ENCODE measurements at regions not wholly inside any gene's neighbourhood (a gene's known extent, or its start where the extent isn't known, plus 50 kb on each side); places are given as distances from the start of the nearest gene placed in this dataset.

DNA sequence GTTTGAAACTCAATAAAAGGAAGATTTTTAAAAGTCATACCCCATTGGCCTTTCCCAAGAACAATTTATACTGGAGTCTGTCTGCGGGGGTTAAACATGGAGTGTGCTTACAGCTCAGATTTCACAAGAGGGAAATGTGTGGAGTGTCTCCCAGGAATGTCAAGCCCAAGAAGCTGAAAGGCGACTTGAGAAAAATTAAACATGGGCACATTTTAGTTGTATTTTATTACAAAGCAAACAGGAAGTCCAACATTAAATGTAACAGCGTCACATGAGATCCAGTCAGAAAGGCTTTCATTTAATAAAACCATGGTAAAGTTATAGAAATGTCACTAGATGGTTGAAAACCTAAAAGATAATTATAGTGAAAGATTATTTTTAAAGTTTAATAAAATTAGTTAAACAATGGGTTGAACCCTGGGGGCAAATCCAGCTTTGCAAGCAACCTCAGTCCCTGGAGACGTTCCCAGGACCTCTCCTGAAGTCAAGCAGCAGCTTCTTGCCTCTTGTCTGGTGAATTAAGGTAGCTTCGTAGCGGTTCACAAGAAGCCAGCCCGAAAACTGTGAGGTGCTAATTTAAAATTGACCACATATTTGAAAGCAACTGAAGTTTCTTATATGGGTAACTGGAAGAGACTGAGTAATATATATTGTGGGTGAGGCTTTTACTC lies 168.4 kb upstream of the EDNRA start (continued):
- no peak for TF ChIP-seq KLF13 (tag; IDR thresholded peaks at IDR 0.05; ENCODE audit: borderline replicate concordance, low read depth)
- TF ChIP-seq, protein P1, sequence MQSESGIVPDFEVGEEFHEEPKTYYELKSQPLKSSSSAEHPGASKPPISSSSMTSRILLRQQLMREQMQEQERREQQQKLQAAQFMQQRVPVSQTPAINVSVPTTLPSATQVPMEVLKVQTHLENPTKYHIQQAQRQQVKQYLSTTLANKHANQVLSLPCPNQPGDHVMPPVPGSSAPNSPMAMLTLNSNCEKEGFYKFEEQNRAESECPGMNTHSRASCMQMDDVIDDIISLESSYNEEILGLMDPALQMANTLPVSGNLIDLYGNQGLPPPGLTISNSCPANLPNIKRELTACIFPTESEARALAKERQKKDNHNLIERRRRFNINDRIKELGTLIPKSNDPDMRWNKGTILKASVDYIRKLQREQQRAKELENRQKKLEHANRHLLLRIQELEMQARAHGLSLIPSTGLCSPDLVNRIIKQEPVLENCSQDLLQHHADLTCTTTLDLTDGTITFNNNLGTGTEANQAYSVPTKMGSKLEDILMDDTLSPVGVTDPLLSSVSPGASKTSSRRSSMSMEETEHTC (IDR thresholded peaks at IDR 0.05) = no peak

DNA sequence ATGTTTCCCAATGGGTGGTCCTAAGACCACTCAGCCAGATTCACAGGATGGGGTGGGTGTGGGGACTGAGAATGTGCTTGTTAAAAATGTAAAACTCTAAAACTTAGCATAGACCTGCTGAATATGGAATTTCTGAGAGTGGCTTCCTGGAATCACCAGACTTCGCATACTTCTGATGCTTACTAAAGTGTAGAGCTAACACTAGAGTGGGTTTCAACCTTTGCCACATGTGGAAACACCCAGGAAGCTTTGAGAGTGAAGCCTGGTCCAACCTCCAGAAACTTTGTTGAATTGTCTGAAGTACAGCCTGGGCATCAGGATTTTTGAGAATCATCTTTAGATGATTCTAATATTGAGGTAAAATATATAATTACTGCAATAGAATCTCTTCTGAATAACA lies 167.8 kb upstream of the EDNRA start:
- Histone ChIP-seq H3K4me2 (ENCODE audit: insufficient read depth, low read length) (no peak overlapping the region), H3K9me1 (ENCODE audit: control insufficient read depth, insufficient read depth, low read length) (no peaks in the 10 kb centered on the region), H3K9ac (ENCODE audit: insufficient read depth in 1 of 2, low read depth in 2 of 2, low read length in 2 of 2) (no peak overlapping the region), H3K4me3 (no peak overlapping the region), H3K4me1 (replicated peaks in 1 of 2; ENCODE audit: control insufficient read depth in 2 of 2, insufficient read depth in 2 of 2, low read length in 2 of 2) (no peaks in the 10 kb centered on the region), H3K27me3 (ENCODE audit: control insufficient read depth in 2 of 2, insufficient read depth in 2 of 2, low read length in 2 of 2) (no peaks in the 10 kb centered on the region), H3K79me2 (ENCODE audit: control insufficient read depth, insufficient read depth, low read length) (no peaks in the 10 kb centered on the region), H3K9me3 (replicated peaks; ENCODE audit: control insufficient read depth, insufficient read depth, low read depth, low read length) (no peaks in the 10 kb centered on the region), H4K20me1 (replicated peaks; ENCODE audit: control insufficient read depth, insufficient read depth, low read length) (no peaks in the 10 kb centered on the region), H3K36me3 (ENCODE audit: control insufficient read depth, insufficient read depth, low read length) (no peaks in the 10 kb centered on the region), H2AFZ (ENCODE audit: low read depth, low read length) (no peak overlapping the region), H3K27ac (ENCODE audit: extremely low read depth, low read depth, low read length) (no peak overlapping the region)
- CTCF ChIA-PET (ENCODE audit: low intra/inter-chr PET ratio) = no interaction called here
- TF ChIP-seq ZBTB7A (IDR thresholded peaks at IDR 0.05; ENCODE audit: borderline replicate concordance, control insufficient read depth, low read depth, low read length) (no peak), ZC3H11A (IDR thresholded peaks at IDR 0.05; ENCODE audit: low read depth, low read length) (no peak), TAL1 (IDR thresholded peaks at IDR 0.05) (no peak), MEIS2 (IDR thresholded peaks at IDR 0.05; ENCODE audit: partially characterized antibody) (no peak), ZNF217 (CRISPR knock-in tag; IDR thresholded peaks at IDR 0.05) (no peak), NCOR1 (IDR thresholded peaks at IDR 0.05) (no peak), RBM14 (IDR thresholded peaks at IDR 0.05; ENCODE audit: borderline replicate concordance, insufficient read depth, low read depth, low read length) (no peak), TGIF2 (CRISPR knock-in tag; IDR thresholded peaks at IDR 0.05) (no peak), TAF9B (IDR thresholded peaks at IDR 0.05; ENCODE audit: partially characterized antibody) (no peak), PHB2 (IDR thresholded peaks at IDR 0.05; ENCODE audit: low read depth) (no peak)
- TF ChIP-seq, protein P2, sequence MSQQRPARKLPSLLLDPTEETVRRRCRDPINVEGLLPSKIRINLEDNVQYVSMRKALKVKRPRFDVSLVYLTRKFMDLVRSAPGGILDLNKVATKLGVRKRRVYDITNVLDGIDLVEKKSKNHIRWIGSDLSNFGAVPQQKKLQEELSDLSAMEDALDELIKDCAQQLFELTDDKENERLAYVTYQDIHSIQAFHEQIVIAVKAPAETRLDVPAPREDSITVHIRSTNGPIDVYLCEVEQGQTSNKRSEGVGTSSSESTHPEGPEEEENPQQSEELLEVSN (IDR thresholded peaks at IDR 0.05; ENCODE audit: borderline replicate concordance in 1 of 2, extremely low read depth in 1 of 2, insufficient read depth in 1 of 2, insufficient read length in 1 of 2, low read depth in 1 of 2, low read length in 1 of 2, poor library complexity in 1 of 2, severe bottlenecking in 1 of 2) = no peak
- TF ChIP-seq, protein P3, sequence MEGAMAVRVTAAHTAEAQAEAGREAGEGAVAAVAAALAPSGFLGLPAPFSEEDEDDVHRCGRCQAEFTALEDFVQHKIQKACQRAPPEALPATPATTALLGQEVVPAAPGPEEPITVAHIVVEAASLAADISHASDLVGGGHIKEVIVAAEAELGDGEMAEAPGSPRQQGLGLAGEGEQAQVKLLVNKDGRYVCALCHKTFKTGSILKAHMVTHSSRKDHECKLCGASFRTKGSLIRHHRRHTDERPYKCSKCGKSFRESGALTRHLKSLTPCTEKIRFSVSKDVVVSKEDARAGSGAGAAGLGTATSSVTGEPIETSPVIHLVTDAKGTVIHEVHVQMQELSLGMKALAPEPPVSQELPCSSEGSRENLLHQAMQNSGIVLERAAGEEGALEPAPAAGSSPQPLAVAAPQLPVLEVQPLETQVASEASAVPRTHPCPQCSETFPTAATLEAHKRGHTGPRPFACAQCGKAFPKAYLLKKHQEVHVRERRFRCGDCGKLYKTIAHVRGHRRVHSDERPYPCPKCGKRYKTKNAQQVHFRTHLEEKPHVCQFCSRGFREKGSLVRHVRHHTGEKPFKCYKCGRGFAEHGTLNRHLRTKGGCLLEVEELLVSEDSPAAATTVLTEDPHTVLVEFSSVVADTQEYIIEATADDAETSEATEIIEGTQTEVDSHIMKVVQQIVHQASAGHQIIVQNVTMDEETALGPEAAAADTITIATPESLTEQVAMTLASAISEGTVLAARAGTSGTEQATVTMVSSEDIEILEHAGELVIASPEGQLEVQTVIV (CRISPR knock-in tag; IDR thresholded peaks at IDR 0.05; ENCODE audit: borderline replicate concordance) = no peak
- in situ Hi-C loops (cut with MboI) (no loop called here), intact Hi-C loops (cut with micrococcal nuclease) (no loop called here)
- no TSS peak for BruUV-seq (replicated peaks)
- ATAC-seq = no peak
- no peak for DNase-seq (ENCODE audit: extremely low read depth in 1 of 4, low spot score in 3 of 4)
- FAIRE-seq = no peak
- POLR2A ChIA-PET = no interaction called here
- WGBS (ENCODE audit: insufficient coverage, low coverage, missing lambda C conversion rate) = 6% methylated on average over 1 of the region's 1 CpG
